ENCODE measurements at regions not wholly inside any gene's neighbourhood (a gene's known extent, or its start where the extent isn't known, plus 50 kb on each side); places are given as distances from the start of the nearest gene placed in this dataset.

GRCh38 chrX:39245024-39245423 lies 443.8 kb downstream of the MID1IP1 start:
- no peak for TF ChIP-seq CTCF (IDR thresholded peaks at IDR 0.05; ENCODE audit: low read depth, low read length, poor library complexity, severe bottlenecking)
- no peak for TF ChIP-seq EZH2phosphoT487 (IDR thresholded peaks at IDR 0.05; ENCODE audit: borderline replicate concordance, low read length)

Measured in DOHH2 (cell line).